IMR-90 (cell line): ENCODE measurements at regions not wholly inside any gene's neighbourhood (a gene's known extent, or its start where the extent isn't known, plus 50 kb on each side); places are given as distances from the start of the nearest gene placed in this dataset.

ENCODE experiments used
- ATAC-seq: fragments of 200-7000 bp; cut with Tn5 transposase; 2 replicates; pipeline ENCODE4 v1.9.1; 2020; ENCODE audit warnings: low read depth, mild to moderate bottlenecking, moderate library complexity
- BruUV-seq: library from RNA; stranded (reverse); fragments of 400-500 nt; replicated peaks from 2 replicates; lab custom pipeline; 2021; lab: Mats Ljungman, UMichigan
- CTCF ChIA-PET: fragments of 300-600 bp; formaldehyde crosslinking; extraction: SDS; loops from one replicate; lab custom pipeline; 2021; ENCODE audit warnings: antibody characterized with exemption; lab: Yijun Ruan, JAX
- POLR2A ChIA-PET: fragments of 300-600 bp; sonication (Branson Sonifier 250); formaldehyde crosslinking; loops from one replicate; lab custom pipeline; 2022; ENCODE audit warnings: antibody characterized with exemption; ENCODE audit not compliant: unreplicated experiment; lab: Charles Lee
- DNase-seq: peaks from one replicate; pipeline ENCODE4 v3.0.0; 2013
- H2AFZ ChIP-seq: replicated peaks from 2 replicates; pipeline ENCODE3; 2013; ENCODE audit warnings: low read length, mild to moderate bottlenecking; ENCODE audit not compliant: poor library complexity
- H2AK5ac ChIP-seq: 2 replicates; pipeline ENCODE4 v1.6.1; 2013; ENCODE audit warnings: low read depth, low read length, inconsistent platforms
- H2AK9ac ChIP-seq: replicated peaks from 2 replicates; pipeline ENCODE3; 2013; ENCODE audit warnings: mild to moderate bottlenecking, low read depth, low read length, moderate library complexity; ENCODE audit not compliant: poor library complexity
- H2BK120ac ChIP-seq: 2 replicates; pipeline ENCODE4 v1.6.1; 2013; ENCODE audit warnings: low read depth, low read length, inconsistent platforms
- H2BK15ac ChIP-seq: 3 replicates; pipeline ENCODE4 v1.6.1; 2013; ENCODE audit warnings: low read depth, low read length, inconsistent platforms
- H2BK20ac ChIP-seq: 2 replicates; pipeline ENCODE4 v1.6.1; 2013; ENCODE audit warnings: low read depth, mild to moderate bottlenecking, inconsistent platforms, low read length, moderate library complexity
- H2BK5ac ChIP-seq: 2 replicates; pipeline ENCODE4 v1.6.1; 2013; ENCODE audit warnings: mild to moderate bottlenecking, low read depth, low read length, inconsistent platforms; ENCODE audit not compliant: poor library complexity, severe bottlenecking
- H3K14ac ChIP-seq: replicated peaks from 2 replicates; pipeline ENCODE4 v1.6.1; 2013; ENCODE audit warnings: low read depth, low read length, inconsistent platforms
- H3K18ac ChIP-seq: 2 replicates; pipeline ENCODE4 v1.6.1; 2013; ENCODE audit warnings: low read depth, low read length, control low read depth
- H3K23ac ChIP-seq: 2 replicates; pipeline ENCODE4 v1.6.1; 2013; ENCODE audit warnings: low read depth, low read length, inconsistent platforms
- H3K27ac ChIP-seq: 2 replicates; pipeline ENCODE4 v1.5.1; 2013; ENCODE audit warnings: mild to moderate bottlenecking, control low read depth, low read length; ENCODE audit not compliant: insufficient read depth
- H3K27me3 ChIP-seq: 2 replicates; pipeline ENCODE4 v1.6.1; 2013; ENCODE audit warnings: low read length; ENCODE audit not compliant: control insufficient read depth, insufficient read depth
- H3K36me3 ChIP-seq: 2 replicates; pipeline ENCODE4 v1.6.1; 2013; ENCODE audit warnings: low read length, mixed read lengths; ENCODE audit not compliant: control insufficient read depth, insufficient read depth
- H3K4ac ChIP-seq: 2 replicates; pipeline ENCODE4 v1.6.1; 2013; ENCODE audit warnings: low read depth, low read length, inconsistent platforms
- H3K4me1 ChIP-seq: 2 replicates; pipeline ENCODE4 v1.6.1; 2013; ENCODE audit warnings: low read length, mixed read lengths; ENCODE audit not compliant: control insufficient read depth, insufficient read depth
- H3K4me2 ChIP-seq: 2 replicates; pipeline ENCODE4 v1.6.1; 2013; ENCODE audit warnings: low read depth, mild to moderate bottlenecking, control low read depth, low read length, moderate library complexity
- H3K4me3 ChIP-seq: 2 replicates; pipeline ENCODE4 v1.5.1; 2013; ENCODE audit warnings: low read depth, mild to moderate bottlenecking, control low read depth, low read length, moderate library complexity; ENCODE audit not compliant: insufficient read depth
- H3K56ac ChIP-seq: 2 replicates; pipeline ENCODE4 v1.6.1; 2013; ENCODE audit warnings: low read length, inconsistent platforms; ENCODE audit not compliant: insufficient read depth; ENCODE audit errors: extremely low read depth
- H3K79me1 ChIP-seq, 2 experiments: 2 replicates each; pipeline ENCODE4 v1.6.1; 2013; ENCODE audit warnings: low read length in 2 of 2, inconsistent platforms in 1 of 2, low read depth in 1 of 2
- H3K9ac ChIP-seq: 2 replicates; pipeline ENCODE4 v1.6.1; 2013; ENCODE audit warnings: low read depth, low read length, control low read depth
- H3K9me1 ChIP-seq: 2 replicates; pipeline ENCODE4 v1.6.1; 2013; ENCODE audit warnings: low read length, inconsistent platforms; ENCODE audit not compliant: insufficient read depth
- H3K9me3 ChIP-seq: 2 replicates; pipeline ENCODE4 v1.6.1; 2013; ENCODE audit warnings: low read length; ENCODE audit not compliant: control insufficient read depth, insufficient read depth
- H4K20me1 ChIP-seq: 2 replicates; pipeline ENCODE4 v1.6.1; 2013; ENCODE audit warnings: low read length, inconsistent platforms; ENCODE audit not compliant: insufficient read depth
- H4K5ac ChIP-seq: 2 replicates; pipeline ENCODE4 v1.6.1; 2013; ENCODE audit warnings: mild to moderate bottlenecking, low read depth, low read length, control low read depth
- H4K8ac ChIP-seq, 2 experiments: 2 replicates each; pipeline ENCODE4 v1.6.1; 2013; ENCODE audit warnings: low read depth in 2 of 2, low read length in 2 of 2, control low read depth in 1 of 2, inconsistent platforms in 1 of 2
- H4K91ac ChIP-seq: 2 replicates; pipeline ENCODE4 v1.6.1; 2013; ENCODE audit warnings: low read depth, low read length, inconsistent platforms; ENCODE audit not compliant: insufficient read depth
- BHLHE40 ChIP-seq: fragments of 150-350 bp; IDR thresholded peaks from 2 replicates; pipeline ENCODE4 v1.6.1; 2016; ENCODE audit warnings: mild to moderate bottlenecking, low read depth, low read length
- CEBPB ChIP-seq: IDR thresholded peaks from 2 replicates; pipeline ENCODE4 v1.6.1; 2012; ENCODE audit warnings: low read depth, low read length, improper control_type of control experiment
- RCOR1 ChIP-seq: IDR thresholded peaks from 2 replicates; pipeline ENCODE4 v1.6.1; 2012; ENCODE audit warnings: mild to moderate bottlenecking, low read length, improper control_type of control experiment; ENCODE audit not compliant: insufficient replicate concordance
- WGBS, 2 experiments: methylation state at CpG; one replicate each; pipeline versions ENCODE4 v1.1.5 to v1.1.7; 2013; ENCODE audit warnings: missing lambda C conversion rate in 2 of 2; ENCODE audit not compliant: insufficient read length in 1 of 2; ENCODE audit errors: extremely low coverage in 2 of 2; 5-methylcytosine and 5-hydroxymethylcytosine counted together
- dilution Hi-C: fragments of 300-500 bp; cut with HindIII; formaldehyde crosslinking; loops from one replicate; pipeline ENCODE4 v1.14.3; 2018; ENCODE audit warnings: low sequenced_read_pairs; ENCODE audit not compliant: unreplicated experiment
- in situ Hi-C: fragments of 300-500 bp; cut with MboI; formaldehyde crosslinking; loops from 3 replicates; pipeline ENCODE4 v1.14.3; 2019; ENCODE audit warnings: low sequenced_read_pairs, inconsistent platforms, mixed read lengths
- intact Hi-C: fragments of 100-400 bp; cut with micrococcal nuclease; formaldehyde crosslinking; loops from 2 replicates; pipeline ENCODE4 v1.10.0; 2022
- TF ChIP-seq, protein P1 (sequence below): fragments of 150-350 bp; IDR thresholded peaks from 2 replicates; pipeline ENCODE4 v1.6.1; 2016; ENCODE audit warnings: low read depth, mild to moderate bottlenecking, low read length, moderate library complexity, borderline replicate concordance

DNA sequence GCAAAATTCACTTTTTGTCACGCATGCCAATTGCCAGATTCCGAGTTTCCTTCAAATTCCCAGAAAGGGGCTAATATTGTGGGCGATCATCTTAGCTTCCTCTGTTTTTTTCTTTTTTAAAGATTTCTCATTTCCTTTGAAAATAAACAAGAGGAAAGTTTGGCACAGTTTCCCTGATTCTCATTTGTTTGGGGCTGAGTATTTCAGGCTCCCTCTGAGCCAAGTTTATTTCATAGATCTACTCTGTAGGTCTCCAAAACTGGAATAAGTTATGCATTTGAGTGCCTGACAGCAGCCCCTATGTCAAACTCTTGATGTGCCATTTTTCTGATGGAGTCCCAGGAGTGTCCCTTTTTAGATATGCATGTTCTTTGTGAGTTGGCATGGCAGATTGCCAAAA lies 1297.2 kb upstream of the WWC1 start:
- Histone ChIP-seq H4K5ac (no peak overlapping the region), H3K9ac (no peak overlapping the region), H3K36me3 (no peaks in the 10 kb centered on the region), H3K4ac (no peak overlapping the region), H3K18ac (no peak overlapping the region), H3K27me3 (no peaks in the 10 kb centered on the region), H3K27ac (no peak overlapping the region), H2BK20ac (no peak overlapping the region), H2AK9ac (no peak overlapping the region), H3K4me3 (no peak overlapping the region), H3K9me3 (peaks cover 4% of the 10 kb centered on the region), H2AK5ac (no peak overlapping the region), H2AFZ (no peak overlapping the region), H3K79me1 (no peaks in the 10 kb centered on the region), H4K20me1 (no peaks in the 10 kb centered on the region), H4K8ac (no peak overlapping the region), H2BK15ac (no peak overlapping the region), H4K91ac (no peak overlapping the region), H3K9me1 (no peaks in the 10 kb centered on the region), H2BK5ac (no peak overlapping the region), H2BK120ac (no peak overlapping the region), H3K4me2 (no peak overlapping the region), H3K14ac (no peak overlapping the region), H3K23ac (no peak overlapping the region), H3K4me1 (no peaks in the 10 kb centered on the region), H3K56ac (no peak overlapping the region)
- in situ Hi-C loops: no loop called here
- TF ChIP-seq BHLHE40 (no peak), RCOR1 (no peak), CEBPB (no peak)
- TF ChIP-seq, protein P1, sequence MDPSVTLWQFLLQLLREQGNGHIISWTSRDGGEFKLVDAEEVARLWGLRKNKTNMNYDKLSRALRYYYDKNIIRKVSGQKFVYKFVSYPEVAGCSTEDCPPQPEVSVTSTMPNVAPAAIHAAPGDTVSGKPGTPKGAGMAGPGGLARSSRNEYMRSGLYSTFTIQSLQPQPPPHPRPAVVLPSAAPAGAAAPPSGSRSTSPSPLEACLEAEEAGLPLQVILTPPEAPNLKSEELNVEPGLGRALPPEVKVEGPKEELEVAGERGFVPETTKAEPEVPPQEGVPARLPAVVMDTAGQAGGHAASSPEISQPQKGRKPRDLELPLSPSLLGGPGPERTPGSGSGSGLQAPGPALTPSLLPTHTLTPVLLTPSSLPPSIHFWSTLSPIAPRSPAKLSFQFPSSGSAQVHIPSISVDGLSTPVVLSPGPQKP: no peak
- POLR2A ChIA-PET: no interaction called here
- CTCF ChIA-PET: no interaction called here
- dilution Hi-C loops: no loop called here
- no CpG with 5 or more reads among the region's 3 CpGs for WGBS, 2 experiments
- ATAC-seq (no peak), DNase-seq (no peak)
- BruUV-seq: no TSS peak
- intact Hi-C loops: no loop called here
